ENCODE measurements at regions not wholly inside any gene's neighbourhood (a gene's known extent, or its start where the extent isn't known, plus 50 kb on each side); places are given as distances from the start of the nearest gene placed in this dataset.

GRCh38 chr2:234292962-234293243 is 204.0 kb downstream of the ARL4C start:
- Histone ChIP-seq H3K27me3 (ENCODE audit: control insufficient read depth in 1 of 2, insufficient read depth in 2 of 2, low read length in 2 of 2) (0 out of 5 replicates have a peak, but pooled peaks cover 0 to 1% of the 10 kb centered on the region in 2 experiments), H3K36me3 (replicated peaks in 1 of 2; ENCODE audit: control insufficient read depth in 1 of 2, insufficient read depth in 2 of 2, low read length in 2 of 2) (no peaks in the 10 kb centered on the region), H3K27ac (ENCODE audit: extremely low read length, insufficient read depth, low read length) (no peak overlapping the region), H3K4me2 (ENCODE audit: low read depth, low read length) (no peak overlapping the region), H4K20me1 (ENCODE audit: insufficient read depth, low read length) (no peaks in the 10 kb centered on the region), H2AFZ (ENCODE audit: low read length) (no peak overlapping the region), H3K79me2 (ENCODE audit: insufficient read depth, low read length) (no peaks in the 10 kb centered on the region), H3K9me3 (ENCODE audit: low read length) (no peaks in the 10 kb centered on the region), H3K9ac (ENCODE audit: insufficient read depth, low read depth, low read length) (no peak overlapping the region), H3K4me1 (ENCODE audit: insufficient read depth, low read length) (no peaks in the 10 kb centered on the region), H3K4me3 (replicated peaks in 1 of 3; ENCODE audit: insufficient read depth in 1 of 3, low read depth in 2 of 3, low read length in 3 of 3) (no peak overlapping the region)
- no peak for DNase-seq (ENCODE audit: low spot score)
- in situ Hi-C loops (cut with HindIII; ENCODE audit: extremely low pct_ligation_motif_present, low pct_unique_long_range_greater_than_20kb) (loop anchor here (5.0 kb wide), 1 partner anchor 204 kb away; the partner anchor contains the start of gene ARL4C), intact Hi-C loops (cut with micrococcal nuclease; ENCODE audit: unreplicated experiment) (no loop called here)
- FAIRE-seq = no peak
- no peak for ATAC-seq
- TF ChIP-seq AGO2 (optimal IDR thresholded peaks at IDR 0.05; ENCODE audit: low read depth, low read length) (no peak), POGZ (CRISPR knock-in tag; IDR thresholded peaks at IDR 0.05) (no peak), THAP9 (CRISPR knock-in tag; IDR thresholded peaks at IDR 0.05; ENCODE audit: borderline replicate concordance) (no peak), ZNF362 (CRISPR knock-in tag; IDR thresholded peaks at IDR 0.05; ENCODE audit: borderline replicate concordance) (no peak), RFX1 (IDR thresholded peaks at IDR 0.05) (no peak), ZNF850 (CRISPR knock-in tag; conservative IDR thresholded peaks at IDR 0.05) (no peak), NCOA5 (CRISPR knock-in tag; IDR thresholded peaks at IDR 0.05) (no peak), TFAP4 (IDR thresholded peaks at IDR 0.05; ENCODE audit: borderline replicate concordance, low read depth) (no peak), HOXA7 (CRISPR knock-in tag; IDR thresholded peaks at IDR 0.05) (no peak), CSRNP1 (CRISPR knock-in tag; IDR thresholded peaks at IDR 0.05) (no peak)
- BruUV-seq (replicated peaks) = no TSS peak
- POLR2A ChIA-PET = no interaction called here
- CTCF ChIA-PET (ENCODE audit: low intra/inter-chr PET ratio, low total read pairs) = no interaction called here

Data from HepG2 (cell line).